ENCODE measurements at regions not wholly inside any gene's neighbourhood (a gene's known extent, or its start where the extent isn't known, plus 50 kb on each side); places are given as distances from the start of the nearest gene placed in this dataset.

DNA sequence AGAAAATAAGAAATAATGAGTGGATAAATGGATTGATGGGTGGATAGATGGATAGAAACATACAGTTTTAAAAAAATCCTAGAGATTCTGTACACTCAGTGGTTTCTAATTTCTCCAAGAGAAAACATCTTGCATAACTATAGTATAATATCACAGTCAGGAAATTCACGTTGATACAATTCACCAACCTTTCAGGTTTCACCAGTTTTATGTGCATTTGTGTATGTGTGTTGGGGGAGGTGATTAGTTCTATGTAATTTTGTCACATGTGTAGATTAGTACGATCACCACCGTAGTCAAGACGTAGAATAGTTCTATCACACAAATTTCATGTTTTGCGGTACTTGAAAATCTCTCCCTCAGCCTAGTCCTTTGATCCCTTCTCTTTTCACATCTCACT, 288.2 kb upstream of the LRATD1 start:
- TF ChIP-seq, protein P1, sequence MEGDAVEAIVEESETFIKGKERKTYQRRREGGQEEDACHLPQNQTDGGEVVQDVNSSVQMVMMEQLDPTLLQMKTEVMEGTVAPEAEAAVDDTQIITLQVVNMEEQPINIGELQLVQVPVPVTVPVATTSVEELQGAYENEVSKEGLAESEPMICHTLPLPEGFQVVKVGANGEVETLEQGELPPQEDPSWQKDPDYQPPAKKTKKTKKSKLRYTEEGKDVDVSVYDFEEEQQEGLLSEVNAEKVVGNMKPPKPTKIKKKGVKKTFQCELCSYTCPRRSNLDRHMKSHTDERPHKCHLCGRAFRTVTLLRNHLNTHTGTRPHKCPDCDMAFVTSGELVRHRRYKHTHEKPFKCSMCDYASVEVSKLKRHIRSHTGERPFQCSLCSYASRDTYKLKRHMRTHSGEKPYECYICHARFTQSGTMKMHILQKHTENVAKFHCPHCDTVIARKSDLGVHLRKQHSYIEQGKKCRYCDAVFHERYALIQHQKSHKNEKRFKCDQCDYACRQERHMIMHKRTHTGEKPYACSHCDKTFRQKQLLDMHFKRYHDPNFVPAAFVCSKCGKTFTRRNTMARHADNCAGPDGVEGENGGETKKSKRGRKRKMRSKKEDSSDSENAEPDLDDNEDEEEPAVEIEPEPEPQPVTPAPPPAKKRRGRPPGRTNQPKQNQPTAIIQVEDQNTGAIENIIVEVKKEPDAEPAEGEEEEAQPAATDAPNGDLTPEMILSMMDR (IDR thresholded peaks at IDR 0.05; ENCODE audit: insufficient read depth, low read length, poor library complexity, severe bottlenecking) = no peak
- no peak for DNase-seq (ENCODE audit: low read depth)
- Histone ChIP-seq H3K4me3 (ENCODE audit: low read depth, low read length) (no peak overlapping the region), H3K27me3 (ENCODE audit: control insufficient read depth, insufficient read depth, low read length) (no peaks in the 10 kb centered on the region), H3K36me3 (ENCODE audit: control insufficient read depth, insufficient read depth, low read length) (no peaks in the 10 kb centered on the region)

DNA sequence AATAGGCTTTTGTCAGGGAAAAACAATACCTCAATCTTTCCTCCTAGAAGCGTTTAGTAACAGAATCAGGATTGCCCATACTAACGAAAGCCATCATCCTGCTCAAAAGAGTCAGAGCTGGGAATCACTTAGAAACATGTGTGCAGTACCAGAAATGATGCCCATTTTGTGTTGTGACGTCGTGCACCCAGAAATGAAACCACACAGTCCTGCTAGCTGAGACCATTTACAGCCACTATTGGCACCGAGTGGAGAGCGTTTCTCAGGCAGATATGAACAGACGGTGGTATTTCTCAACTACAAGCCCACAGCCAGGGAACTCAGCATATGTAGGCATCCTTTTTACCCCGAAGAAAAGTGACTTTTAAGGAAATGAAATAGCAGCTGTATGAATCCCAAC, 284.3 kb upstream of the LRATD1 start:
- Histone ChIP-seq H3K4me3 (ENCODE audit: low read depth, low read length) (no peak overlapping the region), H3K27me3 (ENCODE audit: control insufficient read depth, insufficient read depth, low read length) (no peaks in the 10 kb centered on the region), H3K36me3 (ENCODE audit: control insufficient read depth, insufficient read depth, low read length) (no peaks in the 10 kb centered on the region)
- TF ChIP-seq, protein P1 (IDR thresholded peaks at IDR 0.05; ENCODE audit: insufficient read depth, low read length, poor library complexity, severe bottlenecking) = no peak
- DNase-seq (ENCODE audit: low read depth) = no peak

DNA sequence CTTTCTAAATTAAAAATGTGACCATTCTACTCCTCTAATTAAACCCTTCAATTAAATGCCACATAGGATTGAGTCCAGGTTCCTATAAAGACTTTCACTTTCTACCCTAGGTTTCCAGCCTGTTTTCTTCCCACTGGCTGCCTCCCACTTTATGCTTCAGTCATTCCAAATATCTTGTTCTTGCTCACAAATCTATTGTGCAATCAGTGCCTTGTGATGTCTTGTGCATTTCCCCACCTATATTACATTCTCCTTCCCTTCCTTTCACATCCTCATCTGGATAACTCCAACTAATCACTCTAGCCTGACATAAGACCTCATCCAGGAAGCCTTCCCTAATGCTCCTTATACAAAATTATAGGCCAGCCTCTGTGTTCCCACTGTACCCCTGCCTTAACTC, 281.7 kb upstream of the LRATD1 start:
- TF ChIP-seq, protein P1 (IDR thresholded peaks at IDR 0.05; ENCODE audit: insufficient read depth, low read length, poor library complexity, severe bottlenecking) = no peak
- H3K36me3 ChIP-seq (ENCODE audit: control insufficient read depth, insufficient read depth, low read length) = no peaks in the 10 kb centered on the region
- no peak for DNase-seq (ENCODE audit: low read depth)
- H3K4me3 ChIP-seq (ENCODE audit: low read depth, low read length) = no peak overlapping the region
- H3K27me3 ChIP-seq (ENCODE audit: control insufficient read depth, insufficient read depth, low read length) = no peaks in the 10 kb centered on the region

DNA sequence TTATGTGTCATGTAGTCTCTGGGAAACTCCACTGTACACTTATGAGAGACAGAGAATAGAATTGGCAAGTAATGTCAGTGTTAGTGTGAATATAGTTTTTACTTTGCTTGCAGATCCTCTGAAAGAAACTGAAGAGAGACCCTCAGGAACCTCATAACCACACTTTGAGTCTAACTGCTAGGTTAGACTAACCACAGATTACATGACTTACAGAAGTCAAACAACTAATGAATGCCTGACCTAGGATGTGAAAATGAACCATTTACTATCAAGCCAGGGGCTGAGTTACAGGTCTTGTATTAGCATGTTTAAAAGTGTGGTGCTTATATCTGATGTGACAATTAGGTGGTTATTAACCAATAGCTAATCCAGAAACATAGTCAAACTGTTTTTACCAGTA, 280.4 kb upstream of the LRATD1 start:
- DNase-seq (ENCODE audit: low read depth) = no peak
- no peak overlapping the region for H3K4me3 ChIP-seq (ENCODE audit: low read depth, low read length)
- TF ChIP-seq, protein P1 (IDR thresholded peaks at IDR 0.05; ENCODE audit: insufficient read depth, low read length, poor library complexity, severe bottlenecking) = no peak
- H3K36me3 ChIP-seq (ENCODE audit: control insufficient read depth, insufficient read depth, low read length) = no peaks in the 10 kb centered on the region
- no peaks in the 10 kb centered on the region for H3K27me3 ChIP-seq (ENCODE audit: control insufficient read depth, insufficient read depth, low read length)

DNA sequence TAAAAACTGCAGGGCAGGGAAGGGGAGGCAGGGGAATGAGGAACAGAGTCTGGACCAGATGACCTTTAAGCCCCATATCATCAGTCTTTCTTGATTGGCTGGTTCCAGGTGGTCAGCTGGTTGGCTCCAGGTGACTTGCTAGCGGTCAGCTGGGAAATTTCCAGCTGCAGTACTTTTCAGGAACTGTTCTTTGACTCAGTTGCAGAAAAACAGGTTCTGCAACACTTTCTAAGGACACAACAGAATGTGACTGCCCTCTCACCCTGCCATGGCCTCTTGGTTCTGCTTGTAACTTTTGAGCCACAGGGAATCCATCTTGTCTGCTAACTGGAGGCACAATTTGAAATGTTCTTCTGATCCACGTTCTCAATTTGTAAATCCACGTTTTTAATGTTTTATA, 278.3 kb upstream of the LRATD1 start:
- DNase-seq (ENCODE audit: low read depth) = no peak
- H3K4me3 ChIP-seq (ENCODE audit: low read depth, low read length) = no peak overlapping the region
- no peaks in the 10 kb centered on the region for H3K36me3 ChIP-seq (ENCODE audit: control insufficient read depth, insufficient read depth, low read length)
- TF ChIP-seq, protein P1 (IDR thresholded peaks at IDR 0.05; ENCODE audit: insufficient read depth, low read length, poor library complexity, severe bottlenecking) = no peak
- H3K27me3 ChIP-seq (ENCODE audit: control insufficient read depth, insufficient read depth, low read length) = no peaks in the 10 kb centered on the region

DNA sequence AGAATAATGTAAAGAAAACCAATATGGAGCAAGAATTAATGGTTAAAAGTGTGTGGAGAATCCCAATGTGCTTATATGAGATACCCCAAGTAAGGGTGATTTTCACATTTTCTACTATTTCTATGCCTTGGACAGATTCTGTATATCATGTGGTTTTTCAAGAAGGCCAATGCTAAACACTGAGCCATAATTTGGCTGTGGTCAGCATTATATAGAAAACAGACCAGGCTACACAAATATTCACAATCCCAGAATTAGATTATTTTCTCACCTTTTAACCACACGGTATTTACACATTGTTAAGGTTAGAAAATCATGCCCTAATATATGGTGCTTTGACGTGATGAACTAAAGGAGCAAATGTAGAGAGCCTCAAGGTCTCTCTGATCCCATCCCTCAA, 277.4 kb upstream of the LRATD1 start:
- H3K4me3 ChIP-seq (ENCODE audit: low read depth, low read length) = no peak overlapping the region
- no peaks in the 10 kb centered on the region for H3K36me3 ChIP-seq (ENCODE audit: control insufficient read depth, insufficient read depth, low read length)
- DNase-seq (ENCODE audit: low read depth) = no peak
- TF ChIP-seq, protein P1 (IDR thresholded peaks at IDR 0.05; ENCODE audit: insufficient read depth, low read length, poor library complexity, severe bottlenecking) = no peak
- H3K27me3 ChIP-seq (ENCODE audit: control insufficient read depth, insufficient read depth, low read length) = no peaks in the 10 kb centered on the region

All from kidney epithelial cell (primary cell).